Retinal pigment epithelial cell (primary cell): ENCODE measurements at regions not wholly inside any gene's neighbourhood (a gene's known extent, or its start where the extent isn't known, plus 50 kb on each side); places are given as distances from the start of the nearest gene placed in this dataset.

Source experiments
- DNase-seq: peaks from one replicate; pipeline ENCODE4 v3.0.0-alpha.2; 2010; ENCODE audit warnings: low read depth
- H3K4me3 ChIP-seq: 2 replicates; pipeline ENCODE4 v1.5.1; 2011; ENCODE audit warnings: mild to moderate bottlenecking, low read length, control low read depth, moderate library complexity
- CTCF ChIP-seq: conservative IDR thresholded peaks from 2 replicates; pipeline ENCODE4 v1.5.1; 2011; ENCODE audit warnings: low read depth, low read length, control low read depth, inconsistent platforms

GRCh38 chrX:42462917-42463316, 315.0 kb downstream of the PPP1R2C start:
- no peak for TF ChIP-seq CTCF
- DNase-seq: no peak
- H3K4me3 ChIP-seq: no peak overlapping the region

- no peak for DNase-seq
- no peak overlapping the region for H3K4me3 ChIP-seq
- TF ChIP-seq CTCF: no peak
These were observed 317.3 kb downstream of the PPP1R2C start for GRCh38 chrX:42460706-42461105.

- no peak for TF ChIP-seq CTCF
- DNase-seq: no peak
These were observed 318.2 kb downstream of the PPP1R2C start for GRCh38 chrX:42459735-42460134.

GRCh38 chrX:42456176-42456700, 321.7 kb downstream of the PPP1R2C start:
- H3K4me3 ChIP-seq: no peak overlapping the region
- no peak for TF ChIP-seq CTCF
- DNase-seq: no peak

More at GRCh38 chrX:42459735-42460134, 318.2 kb downstream of the PPP1R2C start:
- H3K4me3 ChIP-seq: no peak overlapping the region

GRCh38 chrX:42450228-42450627, 327.7 kb downstream of the PPP1R2C start:
- DNase-seq: no peak
- TF ChIP-seq CTCF: no peak
- no peak overlapping the region for H3K4me3 ChIP-seq

- no peak for TF ChIP-seq CTCF
- no peak overlapping the region for H3K4me3 ChIP-seq
- no peak for DNase-seq
These were observed 334.7 kb downstream of the PPP1R2C start for GRCh38 chrX:42443267-42443666.

GRCh38 chrX:42442745-42443144, 335.2 kb downstream of the PPP1R2C start:
- no peak for TF ChIP-seq CTCF
- no peak overlapping the region for H3K4me3 ChIP-seq
- no peak for DNase-seq
